SH-SY5Y (cell line): ENCODE measurements at regions not wholly inside any gene's neighbourhood (a gene's known extent, or its start where the extent isn't known, plus 50 kb on each side); places are given as distances from the start of the nearest gene placed in this dataset.

Source experiments
- GATA2 ChIP-seq: IDR thresholded peaks from 2 replicates; pipeline ENCODE4 v1.6.1; 2011; ENCODE audit warnings: mild to moderate bottlenecking, low read depth, low read length
- GATA3 ChIP-seq: IDR thresholded peaks from 2 replicates; pipeline ENCODE4 v1.6.1; 2011; ENCODE audit warnings: low read depth, mild to moderate bottlenecking, low read length, moderate library complexity

DNA sequence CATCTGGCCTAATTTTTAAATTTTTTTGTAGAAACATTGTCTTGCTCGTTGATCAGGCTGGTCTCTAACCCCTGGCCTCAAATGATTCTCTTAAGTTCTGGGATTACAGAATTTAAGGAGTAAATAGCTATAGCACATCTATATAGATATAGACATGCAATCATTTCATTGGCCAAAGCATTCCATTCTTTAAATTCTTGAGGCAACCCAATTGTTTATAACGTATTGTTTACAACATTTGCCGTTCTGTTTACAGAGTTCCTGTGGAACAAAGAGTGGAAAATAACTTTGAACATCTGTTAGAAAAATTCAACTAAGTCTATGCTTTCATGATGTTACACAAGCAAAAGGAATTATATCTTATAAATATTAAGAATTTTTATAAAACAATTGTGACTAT, 205.2 kb upstream of the ROBO2 start:
- TF ChIP-seq GATA2 (no peak), GATA3 (no peak)
